Right forelimb (tissue), 1 donor: ENCODE measurements at regions not wholly inside any gene's neighbourhood (a gene's known extent, or its start where the extent isn't known, plus 50 kb on each side); places are given as distances from the start of the nearest gene placed in this dataset.

Source experiments
- DNase-seq: peaks from one replicate; pipeline ENCODE4 v3.0.0-alpha.2; 2018

DNA sequence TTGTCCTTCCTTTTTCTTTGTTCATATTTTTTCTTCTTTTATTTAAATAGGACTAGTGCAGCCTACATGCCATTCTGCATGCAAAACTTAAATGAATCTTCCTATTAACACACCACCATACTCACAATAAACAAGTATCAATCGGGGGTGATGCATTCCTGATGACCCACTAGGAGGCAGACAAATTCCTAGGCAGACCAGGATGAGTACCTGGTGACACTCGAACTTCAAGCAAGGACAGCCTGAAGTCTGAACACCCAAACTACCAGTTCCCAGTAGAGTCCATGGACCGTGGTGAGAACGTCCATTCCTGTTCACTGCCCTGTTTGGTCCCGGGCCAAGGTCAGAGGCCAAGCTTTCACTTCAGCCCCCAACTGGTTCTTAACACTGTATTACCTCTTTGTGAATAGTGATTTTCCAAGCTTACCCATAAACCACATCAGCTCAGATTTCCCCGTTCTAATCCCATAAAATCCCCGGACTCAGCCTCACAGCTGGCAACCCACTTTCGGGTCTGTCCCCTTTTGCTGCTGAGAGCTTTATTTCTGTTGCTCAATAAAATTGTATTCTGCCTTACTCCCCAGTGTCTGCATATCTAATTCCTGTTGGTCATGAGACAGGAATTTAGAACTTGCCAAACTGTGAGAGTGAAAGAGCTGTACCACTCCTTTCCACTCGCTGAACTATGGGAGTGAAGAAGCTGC, 1286.6 kb downstream of the FSTL5 start:
- no peak for DNase-seq

- DNase-seq: no peak
These were observed 1283.6 kb downstream of the FSTL5 start for GRCh38 chr4:160880180-160880579.

DNA sequence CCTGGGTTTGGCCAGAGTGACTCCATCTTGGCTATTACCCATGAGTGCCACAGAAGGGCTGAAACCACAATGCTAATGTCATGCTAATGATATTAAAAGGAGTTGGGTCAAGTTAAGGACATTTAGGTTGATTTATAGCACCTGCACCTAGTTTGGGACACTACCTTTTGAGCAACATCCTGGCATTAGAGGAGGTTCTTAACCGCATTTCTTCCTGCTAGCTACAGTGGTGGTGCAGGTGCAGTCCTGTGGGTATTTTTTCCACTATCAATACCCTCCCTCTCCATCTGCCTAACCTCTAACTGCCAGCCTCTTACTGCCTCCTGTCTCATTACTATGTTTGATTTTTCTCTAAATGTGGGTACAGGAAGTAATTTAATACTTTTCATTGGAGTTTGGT, 1276.1 kb downstream of the FSTL5 start:
- DNase-seq: no peak

GRCh38 chr4:160894128-160894527, 1269.7 kb downstream of the FSTL5 start:
- no peak for DNase-seq

DNA sequence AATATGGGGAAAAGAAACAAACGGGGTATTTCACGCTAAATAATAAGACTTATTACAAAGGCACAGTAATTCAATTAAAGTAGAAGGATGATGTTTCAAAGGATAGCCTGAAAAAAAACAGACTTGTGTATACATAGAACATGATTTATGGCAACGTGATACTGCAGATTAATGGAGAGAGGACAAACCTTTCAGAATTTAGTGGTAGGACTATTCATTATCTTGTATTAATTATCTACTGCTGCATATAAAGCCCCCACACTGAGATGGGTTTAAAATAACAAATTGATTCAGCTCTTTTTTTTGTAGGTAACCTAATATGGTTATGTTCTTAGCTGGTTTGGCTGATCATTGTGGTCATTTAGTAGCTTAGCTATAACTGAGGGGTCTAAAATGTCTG, 1269.0 kb downstream of the FSTL5 start:
- DNase-seq: no peak

DNA sequence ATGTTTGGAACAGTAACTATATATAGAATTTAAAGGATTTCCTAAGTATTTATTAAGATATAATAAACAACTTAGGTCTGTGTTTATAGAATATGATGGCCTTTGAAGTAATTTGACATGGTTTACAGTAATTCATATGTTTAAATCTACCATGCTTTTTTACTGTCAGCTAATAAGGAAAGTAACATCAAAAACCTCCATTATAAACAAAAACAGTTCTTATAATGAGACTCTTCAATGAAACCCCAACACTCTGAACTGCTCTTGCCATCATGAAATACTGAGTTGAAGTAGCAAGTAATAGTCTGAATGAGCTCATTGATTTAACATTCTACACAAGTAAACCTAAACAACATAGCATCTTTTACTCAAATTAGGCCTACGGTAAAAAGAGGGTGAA, 1236.5 kb downstream of the FSTL5 start:
- DNase-seq: no peak

GRCh38 chr4:160928482-160928881, 1235.3 kb downstream of the FSTL5 start:
- DNase-seq: no peak

GRCh38 chr4:160947653-160948052, 1216.1 kb downstream of the FSTL5 start:
- no peak for DNase-seq

- DNase-seq: no peak
These were observed 1206.9 kb downstream of the FSTL5 start for GRCh38 chr4:160956875-160957274.

DNA sequence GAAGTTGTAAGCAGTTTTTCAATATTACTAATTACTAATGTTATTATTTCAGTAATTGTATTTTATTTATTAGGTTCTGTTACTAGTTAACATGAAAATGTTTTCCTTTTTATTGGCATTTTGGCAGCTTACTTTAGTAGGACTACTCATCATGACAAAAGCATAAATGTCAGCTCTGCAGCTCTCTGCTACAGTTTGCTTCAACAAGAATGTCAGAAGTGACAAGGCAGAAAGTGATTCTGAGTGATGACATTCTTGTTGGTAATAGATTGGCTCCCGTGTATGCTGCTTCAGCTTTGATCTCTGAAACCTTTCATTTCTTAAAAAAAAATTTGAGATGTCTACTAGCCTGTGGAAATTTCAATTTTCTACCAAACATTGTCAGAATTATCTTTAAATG, 1193.9 kb downstream of the FSTL5 start:
- DNase-seq: no peak

DNA sequence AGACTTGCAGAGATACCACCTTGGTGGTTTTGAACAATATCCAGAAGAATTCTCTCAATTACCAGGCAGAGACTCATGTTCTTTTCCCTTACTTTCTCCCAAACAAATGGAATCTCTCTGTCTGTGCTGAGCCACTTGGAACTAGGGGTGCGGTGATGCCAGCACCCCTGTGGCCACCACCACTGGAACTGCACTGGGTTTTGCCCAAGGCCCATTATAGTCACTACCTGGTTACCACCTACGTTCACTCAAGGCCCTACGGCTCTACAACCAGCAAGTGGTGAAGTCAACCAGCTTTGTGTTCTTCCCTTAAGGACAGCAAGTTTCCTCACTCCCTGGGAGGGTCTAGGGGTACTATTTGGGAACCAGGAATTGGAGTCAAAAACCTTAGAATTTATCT, 1183.7 kb downstream of the FSTL5 start:
- no peak for DNase-seq

GRCh38 chr4:160981083-160981482, 1182.7 kb downstream of the FSTL5 start:
- DNase-seq: no peak

DNA sequence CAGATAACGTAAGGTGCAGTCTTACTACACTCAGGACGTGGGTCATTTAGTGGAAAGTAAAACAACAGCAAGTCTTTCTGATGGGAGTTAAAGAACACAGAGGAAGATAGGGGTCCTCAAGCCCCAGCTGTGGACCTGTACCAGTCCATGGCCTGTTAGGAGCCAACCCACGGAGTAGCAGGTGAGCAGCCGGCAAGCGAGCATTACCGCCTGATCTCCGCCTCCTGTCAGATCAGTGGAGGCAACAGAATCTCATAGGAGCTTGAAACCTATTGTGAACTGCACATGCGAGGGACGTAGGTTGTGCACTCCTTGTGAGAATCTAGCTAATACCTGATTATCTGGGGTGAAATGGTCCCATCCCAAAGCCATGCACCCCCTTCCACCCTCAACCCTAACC, 1180.8 kb downstream of the FSTL5 start:
- DNase-seq: no peak

GRCh38 chr4:161002386-161002785, 1161.4 kb downstream of the FSTL5 start:
- no peak for DNase-seq

DNA sequence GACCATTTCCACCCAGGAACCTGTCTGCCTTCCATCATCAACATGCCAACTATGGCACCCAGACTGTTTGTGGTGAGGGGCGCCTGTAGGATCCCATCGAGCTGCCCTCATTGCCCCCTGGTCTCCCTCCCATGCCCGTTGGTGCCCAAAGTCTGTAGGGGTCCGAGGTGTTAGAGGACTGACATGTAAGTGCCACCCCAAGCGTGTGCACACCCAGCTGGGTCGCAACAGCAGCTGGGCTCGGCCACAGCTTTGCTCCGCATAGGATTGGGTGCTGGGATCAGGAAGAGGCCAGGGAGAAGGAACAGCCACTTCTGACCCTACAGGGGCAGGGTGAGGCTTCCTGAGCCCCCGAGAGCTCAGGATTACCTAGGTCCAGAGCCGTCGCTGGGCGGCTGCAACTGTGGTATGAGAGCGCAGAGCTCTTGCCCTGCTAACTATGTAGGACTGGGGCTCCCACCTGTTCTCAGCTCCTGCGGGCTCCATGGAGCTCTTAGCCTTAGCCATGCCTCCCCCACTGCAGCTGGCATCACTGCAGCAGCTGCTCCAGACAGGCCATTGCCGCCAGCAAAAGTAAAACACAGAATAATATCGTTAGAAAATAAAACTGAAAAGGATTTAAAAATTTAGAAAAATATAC, 1160.3 kb downstream of the FSTL5 start:
- DNase-seq: no peak

DNA sequence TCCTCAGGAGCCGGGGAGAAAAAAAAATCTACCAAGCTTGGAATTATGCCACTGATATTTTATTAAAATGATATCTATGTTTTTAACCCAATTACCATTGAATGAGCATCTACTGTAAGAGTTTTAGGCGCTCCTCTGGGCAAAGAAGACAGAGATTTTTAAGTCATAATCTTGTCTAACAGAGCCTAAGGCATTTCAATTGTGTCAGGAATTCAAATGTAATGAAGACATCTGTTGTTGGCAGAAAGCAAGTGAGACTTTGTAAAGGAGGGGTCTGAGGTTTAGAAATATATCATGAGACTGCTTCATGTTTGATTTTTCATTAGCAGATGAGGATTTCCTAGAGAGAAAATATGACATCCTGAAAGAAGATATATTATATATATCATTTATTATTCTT, 1158.1 kb downstream of the FSTL5 start:
- no peak for DNase-seq

DNA sequence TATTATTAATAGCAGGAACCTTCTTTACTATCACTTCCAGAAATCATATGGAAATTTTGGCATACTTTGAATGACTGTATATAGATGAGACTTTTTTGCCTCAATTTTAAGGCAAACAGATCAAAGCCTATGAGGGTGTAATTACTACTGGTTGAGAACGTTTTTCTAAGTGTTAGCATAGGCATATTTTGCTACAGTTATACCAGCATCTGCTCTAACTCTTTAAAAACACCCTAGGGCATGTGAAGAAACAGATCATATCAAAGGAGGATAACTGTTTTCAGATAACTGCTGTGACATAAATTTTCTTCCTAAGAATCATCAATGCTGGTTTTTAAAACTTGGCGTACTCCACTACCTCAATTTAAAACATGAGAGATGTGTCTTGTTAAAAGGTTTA, 1155.3 kb downstream of the FSTL5 start:
- DNase-seq: no peak

- DNase-seq: no peak
These were observed 1153.6 kb downstream of the FSTL5 start for GRCh38 chr4:161010227-161010626.
